ENCODE measurements at regions not wholly inside any gene's neighbourhood (a gene's known extent, or its start where the extent isn't known, plus 50 kb on each side); places are given as distances from the start of the nearest gene placed in this dataset.
"Not testable (repeated sequence)": the region's sequence is repeated elsewhere in the genome, so short reads cannot be mapped to it uniquely, and the experiment has no call there.

DNA sequence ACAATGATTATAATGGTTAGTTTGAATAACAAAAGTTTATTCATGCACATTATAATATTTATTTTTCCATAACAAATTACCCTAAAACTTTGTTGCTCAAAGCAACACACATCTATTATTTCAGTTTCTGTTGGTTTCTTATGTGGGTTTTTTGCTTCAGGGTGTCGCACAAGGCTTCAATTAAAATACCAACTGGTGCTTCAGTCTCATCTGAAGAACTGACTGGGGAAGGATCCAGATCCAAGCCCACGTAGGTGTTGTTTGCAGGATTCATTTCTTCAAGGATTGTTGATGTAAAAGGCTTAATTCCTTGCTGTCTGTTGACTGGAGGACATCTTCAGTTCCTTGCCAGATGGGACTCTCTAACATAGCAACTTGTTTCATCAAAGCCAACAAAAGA, 747.2 kb upstream of the PCDH20 start (continued):
- TF ChIP-seq, protein P1, sequence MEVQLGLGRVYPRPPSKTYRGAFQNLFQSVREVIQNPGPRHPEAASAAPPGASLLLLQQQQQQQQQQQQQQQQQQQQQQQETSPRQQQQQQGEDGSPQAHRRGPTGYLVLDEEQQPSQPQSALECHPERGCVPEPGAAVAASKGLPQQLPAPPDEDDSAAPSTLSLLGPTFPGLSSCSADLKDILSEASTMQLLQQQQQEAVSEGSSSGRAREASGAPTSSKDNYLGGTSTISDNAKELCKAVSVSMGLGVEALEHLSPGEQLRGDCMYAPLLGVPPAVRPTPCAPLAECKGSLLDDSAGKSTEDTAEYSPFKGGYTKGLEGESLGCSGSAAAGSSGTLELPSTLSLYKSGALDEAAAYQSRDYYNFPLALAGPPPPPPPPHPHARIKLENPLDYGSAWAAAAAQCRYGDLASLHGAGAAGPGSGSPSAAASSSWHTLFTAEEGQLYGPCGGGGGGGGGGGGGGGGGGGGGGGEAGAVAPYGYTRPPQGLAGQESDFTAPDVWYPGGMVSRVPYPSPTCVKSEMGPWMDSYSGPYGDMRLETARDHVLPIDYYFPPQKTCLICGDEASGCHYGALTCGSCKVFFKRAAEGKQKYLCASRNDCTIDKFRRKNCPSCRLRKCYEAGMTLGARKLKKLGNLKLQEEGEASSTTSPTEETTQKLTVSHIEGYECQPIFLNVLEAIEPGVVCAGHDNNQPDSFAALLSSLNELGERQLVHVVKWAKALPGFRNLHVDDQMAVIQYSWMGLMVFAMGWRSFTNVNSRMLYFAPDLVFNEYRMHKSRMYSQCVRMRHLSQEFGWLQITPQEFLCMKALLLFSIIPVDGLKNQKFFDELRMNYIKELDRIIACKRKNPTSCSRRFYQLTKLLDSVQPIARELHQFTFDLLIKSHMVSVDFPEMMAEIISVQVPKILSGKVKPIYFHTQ (CRISPR knock-in tag; IDR thresholded peaks at IDR 0.05): no peak
- TF ChIP-seq, protein P2, sequence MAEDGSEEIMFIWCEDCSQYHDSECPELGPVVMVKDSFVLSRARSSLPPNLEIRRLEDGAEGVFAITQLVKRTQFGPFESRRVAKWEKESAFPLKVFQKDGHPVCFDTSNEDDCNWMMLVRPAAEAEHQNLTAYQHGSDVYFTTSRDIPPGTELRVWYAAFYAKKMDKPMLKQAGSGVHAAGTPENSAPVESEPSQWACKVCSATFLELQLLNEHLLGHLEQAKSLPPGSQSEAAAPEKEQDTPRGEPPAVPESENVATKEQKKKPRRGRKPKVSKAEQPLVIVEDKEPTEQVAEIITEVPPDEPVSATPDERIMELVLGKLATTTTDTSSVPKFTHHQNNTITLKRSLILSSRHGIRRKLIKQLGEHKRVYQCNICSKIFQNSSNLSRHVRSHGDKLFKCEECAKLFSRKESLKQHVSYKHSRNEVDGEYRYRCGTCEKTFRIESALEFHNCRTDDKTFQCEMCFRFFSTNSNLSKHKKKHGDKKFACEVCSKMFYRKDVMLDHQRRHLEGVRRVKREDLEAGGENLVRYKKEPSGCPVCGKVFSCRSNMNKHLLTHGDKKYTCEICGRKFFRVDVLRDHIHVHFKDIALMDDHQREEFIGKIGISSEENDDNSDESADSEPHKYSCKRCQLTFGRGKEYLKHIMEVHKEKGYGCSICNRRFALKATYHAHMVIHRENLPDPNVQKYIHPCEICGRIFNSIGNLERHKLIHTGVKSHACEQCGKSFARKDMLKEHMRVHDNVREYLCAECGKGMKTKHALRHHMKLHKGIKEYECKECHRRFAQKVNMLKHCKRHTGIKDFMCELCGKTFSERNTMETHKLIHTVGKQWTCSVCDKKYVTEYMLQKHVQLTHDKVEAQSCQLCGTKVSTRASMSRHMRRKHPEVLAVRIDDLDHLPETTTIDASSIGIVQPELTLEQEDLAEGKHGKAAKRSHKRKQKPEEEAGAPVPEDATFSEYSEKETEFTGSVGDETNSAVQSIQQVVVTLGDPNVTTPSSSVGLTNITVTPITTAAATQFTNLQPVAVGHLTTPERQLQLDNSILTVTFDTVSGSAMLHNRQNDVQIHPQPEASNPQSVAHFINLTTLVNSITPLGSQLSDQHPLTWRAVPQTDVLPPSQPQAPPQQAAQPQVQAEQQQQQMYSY (CRISPR knock-in tag; IDR thresholded peaks at IDR 0.05): no peak
- TF ChIP-seq TP53 (CRISPR knock-in tag; IDR thresholded peaks at IDR 0.05) (no peak), ELF4 (CRISPR knock-in tag; IDR thresholded peaks at IDR 0.05; ENCODE audit: low read depth) (no peak), ZNF671 (CRISPR knock-in tag; IDR thresholded peaks at IDR 0.05) (no peak)
- TF ChIP-seq, protein P3, sequence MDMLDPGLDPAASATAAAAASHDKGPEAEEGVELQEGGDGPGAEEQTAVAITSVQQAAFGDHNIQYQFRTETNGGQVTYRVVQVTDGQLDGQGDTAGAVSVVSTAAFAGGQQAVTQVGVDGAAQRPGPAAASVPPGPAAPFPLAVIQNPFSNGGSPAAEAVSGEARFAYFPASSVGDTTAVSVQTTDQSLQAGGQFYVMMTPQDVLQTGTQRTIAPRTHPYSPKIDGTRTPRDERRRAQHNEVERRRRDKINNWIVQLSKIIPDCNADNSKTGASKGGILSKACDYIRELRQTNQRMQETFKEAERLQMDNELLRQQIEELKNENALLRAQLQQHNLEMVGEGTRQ (CRISPR knock-in tag; IDR thresholded peaks at IDR 0.05): no peak

DNA sequence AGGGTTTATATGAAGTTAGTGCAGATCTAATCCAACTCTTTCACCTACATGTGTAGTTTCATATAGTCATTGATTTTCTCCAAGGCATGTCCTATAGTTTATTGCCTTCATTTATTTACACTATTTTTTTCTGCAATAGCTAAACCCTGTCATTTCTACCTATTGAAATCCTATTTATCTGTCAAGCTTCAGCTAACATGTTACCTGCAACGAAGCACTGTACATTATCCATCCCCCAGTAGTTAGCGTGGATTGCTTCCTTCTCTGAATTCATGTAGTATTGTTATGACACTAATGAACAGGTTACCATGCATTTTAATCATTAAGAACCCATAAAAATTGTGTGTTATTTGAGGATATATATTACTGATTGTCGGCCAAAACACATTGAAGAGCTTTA, 742.9 kb upstream of the PCDH20 start:
- Mint-ChIP-seq H3K27ac (no peak overlapping the region), H3K4me3 (no peak overlapping the region), H3K4me1 (no peaks in the 10 kb centered on the region), H3K27me3 (ENCODE audit: low read depth) (no peaks in the 10 kb centered on the region), H3K36me3 (peaks cover 5% of the 10 kb centered on the region), H3K9me3 (peaks cover 45% of the 10 kb centered on the region)
- ATAC-seq (no peak), DNase-seq (ENCODE audit: low spot score) (no peak)
- ChIA-PET POLR2A (no interaction called here), CTCF (no interaction called here)
- TF ChIP-seq, protein P4, sequence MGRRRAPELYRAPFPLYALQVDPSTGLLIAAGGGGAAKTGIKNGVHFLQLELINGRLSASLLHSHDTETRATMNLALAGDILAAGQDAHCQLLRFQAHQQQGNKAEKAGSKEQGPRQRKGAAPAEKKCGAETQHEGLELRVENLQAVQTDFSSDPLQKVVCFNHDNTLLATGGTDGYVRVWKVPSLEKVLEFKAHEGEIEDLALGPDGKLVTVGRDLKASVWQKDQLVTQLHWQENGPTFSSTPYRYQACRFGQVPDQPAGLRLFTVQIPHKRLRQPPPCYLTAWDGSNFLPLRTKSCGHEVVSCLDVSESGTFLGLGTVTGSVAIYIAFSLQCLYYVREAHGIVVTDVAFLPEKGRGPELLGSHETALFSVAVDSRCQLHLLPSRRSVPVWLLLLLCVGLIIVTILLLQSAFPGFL (CRISPR knock-in tag; IDR thresholded peaks at IDR 0.05; ENCODE audit: borderline replicate concordance): no peak
- TF ChIP-seq, protein P5, sequence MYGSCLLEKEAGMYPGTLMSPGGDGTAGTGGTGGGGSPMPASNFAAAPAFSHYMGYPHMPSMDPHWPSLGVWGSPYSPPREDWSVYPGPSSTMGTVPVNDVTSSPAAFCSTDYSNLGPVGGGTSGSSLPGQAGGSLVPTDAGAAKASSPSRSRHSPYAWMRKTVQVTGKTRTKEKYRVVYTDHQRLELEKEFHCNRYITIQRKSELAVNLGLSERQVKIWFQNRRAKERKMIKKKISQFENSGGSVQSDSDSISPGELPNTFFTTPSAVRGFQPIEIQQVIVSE (CRISPR knock-in tag; IDR thresholded peaks at IDR 0.05; ENCODE audit: borderline replicate concordance): no peak
- TF ChIP-seq MXD4 (CRISPR knock-in tag; IDR thresholded peaks at IDR 0.05; ENCODE audit: borderline replicate concordance) (no peak), TEAD1 (CRISPR knock-in tag; IDR thresholded peaks at IDR 0.05) (no peak), ETV6 (CRISPR knock-in tag; IDR thresholded peaks at IDR 0.05) (no peak), FOXK1 (CRISPR knock-in tag; IDR thresholded peaks at IDR 0.05) (no peak), TEAD4 (CRISPR knock-in tag; IDR thresholded peaks at IDR 0.05) (no peak)
- TF ChIP-seq, protein P3 (CRISPR knock-in tag; IDR thresholded peaks at IDR 0.05): no peak
- TF ChIP-seq, protein P6, sequence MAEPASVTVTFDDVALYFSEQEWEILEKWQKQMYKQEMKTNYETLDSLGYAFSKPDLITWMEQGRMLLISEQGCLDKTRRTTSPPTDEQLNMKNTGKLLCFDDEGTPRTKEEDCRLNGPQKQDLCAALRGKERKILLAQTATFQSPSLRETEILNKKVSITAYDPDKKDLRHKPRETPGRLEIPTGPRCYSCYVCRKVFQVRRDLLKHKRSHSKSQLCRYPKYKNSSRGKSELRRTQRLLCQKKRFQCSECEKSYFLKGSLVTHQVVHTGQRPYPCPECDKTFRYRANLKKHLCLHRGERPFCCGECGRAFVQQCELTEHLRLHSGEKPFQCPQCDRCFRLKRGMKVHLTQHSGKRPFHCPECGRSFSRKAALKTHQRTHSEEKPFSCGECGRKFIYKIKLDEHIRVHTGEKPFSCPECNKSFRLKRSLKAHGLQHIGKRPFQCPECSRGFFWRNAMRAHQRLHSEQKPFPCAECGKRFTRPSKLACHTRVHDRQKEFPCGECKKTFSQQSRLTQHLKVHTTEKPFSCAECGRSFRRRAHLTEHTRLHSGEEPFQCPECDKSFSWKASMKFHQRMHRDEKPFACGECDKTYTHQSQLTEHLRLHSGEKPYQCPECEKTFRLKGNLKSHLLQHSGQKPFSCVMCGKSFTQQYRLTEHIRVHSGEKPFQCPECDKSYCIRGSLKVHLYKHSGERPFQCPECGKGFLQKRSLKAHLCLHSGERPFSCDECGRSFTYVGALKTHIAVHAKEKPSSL (CRISPR knock-in tag; conservative IDR thresholded peaks at IDR 0.05): no peak

DNA sequence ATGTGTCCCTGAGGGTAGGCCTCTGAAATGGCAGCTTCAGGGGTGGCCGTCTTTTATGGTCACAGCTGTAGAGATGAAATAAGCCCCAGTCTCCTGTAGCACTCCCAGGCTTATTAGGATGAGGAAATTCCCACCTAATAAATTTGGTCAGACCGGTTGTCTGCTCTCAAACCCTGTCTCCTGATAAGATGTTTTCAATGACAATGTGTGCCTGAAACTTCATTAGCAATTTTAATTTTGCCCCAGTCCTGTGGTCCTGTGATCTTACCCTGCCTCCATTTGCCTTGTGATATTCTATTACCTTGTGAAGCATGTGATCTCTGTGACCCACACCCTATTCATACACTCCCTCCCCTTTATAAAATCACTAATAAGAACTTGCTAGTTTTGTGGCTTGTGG, 736.1 kb upstream of the PCDH20 start:
- H3K27ac Mint-ChIP-seq; H3K4me1 Mint-ChIP-seq; POLR2A ChIA-PET; DNase-seq (ENCODE audit: low spot score); H3K4me3 Mint-ChIP-seq; H3K27me3 Mint-ChIP-seq (ENCODE audit: low read depth); CTCF ChIA-PET; ATAC-seq: not testable (repeated sequence)
- Mint-ChIP-seq H3K36me3 (peaks cover 53% of the 10 kb centered on the region), H3K9me3 (peaks cover 87% of the 10 kb centered on the region)
